Medulla oblongata (tissue), 1 donor: ENCODE measurements at regions not wholly inside any gene's neighbourhood (a gene's known extent, or its start where the extent isn't known, plus 50 kb on each side); places are given as distances from the start of the nearest gene placed in this dataset.
A peak's percentile ranks its signal among the peaks of the same experiment; 100 is the strongest.

ENCODE experiments used
- DNase-seq: peaks from one replicate; pipeline ENCODE4 v3.0.0-alpha.2; 2015; ENCODE audit errors: extremely low spot score

- DNase-seq: no peak
These were observed 94.8 kb upstream of the SPATS2L start for GRCh38 chr2:200211643-200212042.

- no peak for DNase-seq
These were observed 93.5 kb upstream of the SPATS2L start for GRCh38 chr2:200212862-200213425.

GRCh38 chr2:200216310-200216709, 90.2 kb upstream of the SPATS2L start:
- DNase-seq: peak; percentile 21

- no peak for DNase-seq
These were observed 89.2 kb upstream of the SPATS2L start for GRCh38 chr2:200217320-200217719.

- no peak for DNase-seq
These were observed 87.8 kb upstream of the SPATS2L start for GRCh38 chr2:200218645-200219044.

GRCh38 chr2:200219309-200220113, 87.0 kb upstream of the SPATS2L start:
- DNase-seq: no peak

GRCh38 chr2:200220251-200220650, 86.2 kb upstream of the SPATS2L start:
- DNase-seq: no peak

GRCh38 chr2:200221055-200221955, 85.2 kb upstream of the SPATS2L start:
- no peak for DNase-seq

GRCh38 chr2:200222791-200223190, 83.7 kb upstream of the SPATS2L start:
- no peak for DNase-seq

GRCh38 chr2:200223205-200223784, 83.2 kb upstream of the SPATS2L start:
- no peak for DNase-seq

- DNase-seq: no peak
These were observed 80.5 kb upstream of the SPATS2L start for GRCh38 chr2:200225951-200226350.

GRCh38 chr2:200226451-200227426, 79.8 kb upstream of the SPATS2L start:
- no peak for DNase-seq

GRCh38 chr2:200230716-200231115, 75.8 kb upstream of the SPATS2L start:
- no peak for DNase-seq

GRCh38 chr2:200235533-200235932, 71.0 kb upstream of the SPATS2L start:
- no peak for DNase-seq

GRCh38 chr2:200239216-200239615, 67.3 kb upstream of the SPATS2L start:
- DNase-seq: no peak

GRCh38 chr2:200242570-200242969, 63.9 kb upstream of the SPATS2L start:
- no peak for DNase-seq

GRCh38 chr2:200243441-200243840, 63.1 kb upstream of the SPATS2L start:
- DNase-seq: no peak

GRCh38 chr2:200244111-200244510, 62.4 kb upstream of the SPATS2L start:
- no peak for DNase-seq

GRCh38 chr2:200247494-200247893, 59.0 kb upstream of the SPATS2L start:
- no peak for DNase-seq

GRCh38 chr2:200252265-200253067, 54.0 kb upstream of the SPATS2L start:
- no peak for DNase-seq
